Activated T-helper 17 cell treated with anti-CD3 and anti-CD28 coated beads, Interleukin-2, amount 50 U/mL, for 72 hours (primary cell): ENCODE measurements at regions not wholly inside any gene's neighbourhood (a gene's known extent, or its start where the extent isn't known, plus 50 kb on each side); places are given as distances from the start of the nearest gene placed in this dataset.
"Not testable (repeated sequence)": the region's sequence is repeated elsewhere in the genome, so short reads cannot be mapped to it uniquely, and the experiment has no call there.

Experiments used
- ATAC-seq: fragments of 150-1000 bp; cut with Tn5 transposase; replicated peaks from 2 replicates; pipeline ENCODE4 v1.10.0; 2021; ENCODE audit warnings: mild to moderate bottlenecking, moderate library complexity
- H3K27ac Mint-ChIP-seq: one replicate; pipeline ENCODE4 v1.8.0; 2022; ENCODE audit warnings: mixed read lengths
- H3K27me3 Mint-ChIP-seq: one replicate; pipeline ENCODE4 v1.8.0; 2022; ENCODE audit warnings: mixed read lengths
- H3K36me3 Mint-ChIP-seq: one replicate; pipeline ENCODE4 v1.8.0; 2022; ENCODE audit warnings: low read depth, mild to moderate bottlenecking, mixed read lengths
- H3K4me1 Mint-ChIP-seq: one replicate; pipeline ENCODE4 v1.8.0; 2022; ENCODE audit warnings: mixed read lengths
- H3K4me3 Mint-ChIP-seq: one replicate; pipeline ENCODE4 v1.8.0; 2022; ENCODE audit warnings: mild to moderate bottlenecking, mixed read lengths
- H3K9me3 Mint-ChIP-seq: one replicate; pipeline ENCODE4 v1.8.0; 2022; ENCODE audit warnings: mixed read lengths

- ATAC-seq: no peak
- Mint-ChIP-seq H3K27ac (no peak overlapping the region), H3K27me3 (no peaks in the 10 kb centered on the region), H3K9me3 (peaks cover 5% of the 10 kb centered on the region), H3K4me1 (no peaks in the 10 kb centered on the region), H3K4me3 (no peak overlapping the region), H3K36me3 (no peaks in the 10 kb centered on the region)
These were observed 117.4 kb upstream of the FOXA2 start for GRCh38 chr20:22701679-22702308.

GRCh38 chr20:22703843-22704242 is 119.5 kb upstream of the FOXA2 start:
- H3K36me3 Mint-ChIP-seq: no peaks in the 10 kb centered on the region
- no peaks in the 10 kb centered on the region for H3K4me1 Mint-ChIP-seq
- no peak overlapping the region for H3K4me3 Mint-ChIP-seq
- no peak for ATAC-seq
- no peaks in the 10 kb centered on the region for H3K27me3 Mint-ChIP-seq
- H3K27ac Mint-ChIP-seq: no peak overlapping the region
- peaks cover 5% of the 10 kb centered on the region for H3K9me3 Mint-ChIP-seq

GRCh38 chr20:22711971-22712755 is 127.8 kb upstream of the FOXA2 start:
- Mint-ChIP-seq H3K36me3 (no peaks in the 10 kb centered on the region), H3K27me3 (peaks cover 13% of the 10 kb centered on the region), H3K4me3 (no peak overlapping the region), H3K9me3 (peaks cover 4% of the 10 kb centered on the region), H3K27ac (no peak overlapping the region), H3K4me1 (no peaks in the 10 kb centered on the region)
- no peak for ATAC-seq

- no peak for ATAC-seq
- Mint-ChIP-seq H3K4me3 (no peak overlapping the region), H3K27me3 (peaks cover 8% of the 10 kb centered on the region), H3K4me1 (no peaks in the 10 kb centered on the region), H3K36me3 (no peaks in the 10 kb centered on the region), H3K27ac (no peak overlapping the region), H3K9me3 (no peaks in the 10 kb centered on the region)
These were observed 132.5 kb upstream of the FOXA2 start for GRCh38 chr20:22716821-22717351.

GRCh38 chr20:22717466-22717865 is 133.1 kb upstream of the FOXA2 start:
- Mint-ChIP-seq H3K9me3 (no peaks in the 10 kb centered on the region), H3K27me3 (peaks cover 8% of the 10 kb centered on the region), H3K4me3 (no peak overlapping the region), H3K4me1 (no peaks in the 10 kb centered on the region), H3K27ac (no peak overlapping the region), H3K36me3 (no peaks in the 10 kb centered on the region)
- no peak for ATAC-seq

GRCh38 chr20:22719167-22719591 is 134.8 kb upstream of the FOXA2 start:
- ATAC-seq: no peak
- peaks cover 3% of the 10 kb centered on the region for H3K27me3 Mint-ChIP-seq
- no peak overlapping the region for H3K4me3 Mint-ChIP-seq
- no peak overlapping the region for H3K27ac Mint-ChIP-seq
- no peaks in the 10 kb centered on the region for H3K4me1 Mint-ChIP-seq
- no peaks in the 10 kb centered on the region for H3K36me3 Mint-ChIP-seq
- H3K9me3 Mint-ChIP-seq: no peaks in the 10 kb centered on the region

- peaks cover 3% of the 10 kb centered on the region for H3K27me3 Mint-ChIP-seq
- ATAC-seq: no peak
- H3K9me3 Mint-ChIP-seq: no peaks in the 10 kb centered on the region
- no peaks in the 10 kb centered on the region for H3K36me3 Mint-ChIP-seq
- H3K27ac Mint-ChIP-seq: no peak overlapping the region
- no peak overlapping the region for H3K4me3 Mint-ChIP-seq
- no peaks in the 10 kb centered on the region for H3K4me1 Mint-ChIP-seq
These were observed 135.8 kb upstream of the FOXA2 start for GRCh38 chr20:22720206-22720605.

GRCh38 chr20:22722811-22723210 is 138.4 kb upstream of the FOXA2 start:
- Mint-ChIP-seq H3K36me3 (no peaks in the 10 kb centered on the region), H3K4me3 (no peak overlapping the region), H3K27ac (no peak overlapping the region), H3K27me3 (no peaks in the 10 kb centered on the region), H3K9me3 (no peaks in the 10 kb centered on the region), H3K4me1 (no peaks in the 10 kb centered on the region)
- ATAC-seq: no peak

- no peak for ATAC-seq
- no peaks in the 10 kb centered on the region for H3K4me1 Mint-ChIP-seq
- no peaks in the 10 kb centered on the region for H3K9me3 Mint-ChIP-seq
- no peaks in the 10 kb centered on the region for H3K36me3 Mint-ChIP-seq
- H3K4me3 Mint-ChIP-seq: no peak overlapping the region
- H3K27me3 Mint-ChIP-seq: no peaks in the 10 kb centered on the region
- H3K27ac Mint-ChIP-seq: no peak overlapping the region
These were observed 139.3 kb upstream of the FOXA2 start for GRCh38 chr20:22723659-22724058.

- no peak for ATAC-seq
- Mint-ChIP-seq H3K27ac (no peak overlapping the region), H3K9me3 (no peaks in the 10 kb centered on the region), H3K4me1 (no peaks in the 10 kb centered on the region), H3K27me3 (no peaks in the 10 kb centered on the region), H3K36me3 (no peaks in the 10 kb centered on the region), H3K4me3 (no peak overlapping the region)
These were observed 143.9 kb upstream of the FOXA2 start for GRCh38 chr20:22728146-22728745.

GRCh38 chr20:22729180-22729579 is 144.8 kb upstream of the FOXA2 start:
- no peak overlapping the region for H3K27ac Mint-ChIP-seq
- no peak for ATAC-seq
- no peaks in the 10 kb centered on the region for H3K4me1 Mint-ChIP-seq
- no peak overlapping the region for H3K4me3 Mint-ChIP-seq
- no peaks in the 10 kb centered on the region for H3K36me3 Mint-ChIP-seq
- no peaks in the 10 kb centered on the region for H3K27me3 Mint-ChIP-seq
- H3K9me3 Mint-ChIP-seq: no peaks in the 10 kb centered on the region

- H3K9me3 Mint-ChIP-seq: no peaks in the 10 kb centered on the region
- no peak for ATAC-seq
- no peak overlapping the region for H3K27ac Mint-ChIP-seq
- H3K4me1 Mint-ChIP-seq: no peaks in the 10 kb centered on the region
- H3K27me3 Mint-ChIP-seq: no peaks in the 10 kb centered on the region
- no peak overlapping the region for H3K4me3 Mint-ChIP-seq
- no peaks in the 10 kb centered on the region for H3K36me3 Mint-ChIP-seq
These were observed 145.4 kb upstream of the FOXA2 start for GRCh38 chr20:22729616-22730236.

GRCh38 chr20:22732751-22733150 is 148.4 kb upstream of the FOXA2 start:
- no peak for ATAC-seq
- no peak overlapping the region for H3K4me3 Mint-ChIP-seq
- H3K9me3 Mint-ChIP-seq: peaks cover 7% of the 10 kb centered on the region
- no peaks in the 10 kb centered on the region for H3K4me1 Mint-ChIP-seq
- H3K27ac Mint-ChIP-seq: no peak overlapping the region
- H3K27me3 Mint-ChIP-seq: no peaks in the 10 kb centered on the region
- no peaks in the 10 kb centered on the region for H3K36me3 Mint-ChIP-seq

- H3K4me3 Mint-ChIP-seq, H3K36me3 Mint-ChIP-seq, H3K4me1 Mint-ChIP-seq, H3K9me3 Mint-ChIP-seq, H3K27me3 Mint-ChIP-seq, H3K27ac Mint-ChIP-seq, ATAC-seq: not testable (repeated sequence)
These were observed 150.7 kb upstream of the FOXA2 start for GRCh38 chr20:22734946-22735647.
